ENCODE measurements at regions not wholly inside any gene's neighbourhood (a gene's known extent, or its start where the extent isn't known, plus 50 kb on each side); places are given as distances from the start of the nearest gene placed in this dataset.

DNA sequence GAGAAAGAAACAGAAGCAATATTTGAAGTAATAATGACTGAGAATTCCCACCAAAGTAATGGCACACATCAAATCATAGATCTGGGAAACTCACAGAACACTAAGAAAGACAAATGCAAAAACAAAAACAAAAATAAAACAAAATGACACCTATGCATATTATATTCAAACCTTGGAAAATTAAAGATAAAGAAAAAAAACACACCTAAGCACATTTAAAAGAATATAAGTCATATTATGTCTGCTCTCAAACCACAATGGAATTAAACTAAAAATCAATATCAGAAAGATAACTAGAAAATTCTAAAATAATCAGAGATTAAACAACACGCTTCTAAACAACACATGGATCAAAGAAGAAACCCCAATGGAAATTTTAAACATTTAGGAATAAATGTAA, 59.7 kb upstream of the GALNT5 start:
- TF ChIP-seq, protein P1, sequence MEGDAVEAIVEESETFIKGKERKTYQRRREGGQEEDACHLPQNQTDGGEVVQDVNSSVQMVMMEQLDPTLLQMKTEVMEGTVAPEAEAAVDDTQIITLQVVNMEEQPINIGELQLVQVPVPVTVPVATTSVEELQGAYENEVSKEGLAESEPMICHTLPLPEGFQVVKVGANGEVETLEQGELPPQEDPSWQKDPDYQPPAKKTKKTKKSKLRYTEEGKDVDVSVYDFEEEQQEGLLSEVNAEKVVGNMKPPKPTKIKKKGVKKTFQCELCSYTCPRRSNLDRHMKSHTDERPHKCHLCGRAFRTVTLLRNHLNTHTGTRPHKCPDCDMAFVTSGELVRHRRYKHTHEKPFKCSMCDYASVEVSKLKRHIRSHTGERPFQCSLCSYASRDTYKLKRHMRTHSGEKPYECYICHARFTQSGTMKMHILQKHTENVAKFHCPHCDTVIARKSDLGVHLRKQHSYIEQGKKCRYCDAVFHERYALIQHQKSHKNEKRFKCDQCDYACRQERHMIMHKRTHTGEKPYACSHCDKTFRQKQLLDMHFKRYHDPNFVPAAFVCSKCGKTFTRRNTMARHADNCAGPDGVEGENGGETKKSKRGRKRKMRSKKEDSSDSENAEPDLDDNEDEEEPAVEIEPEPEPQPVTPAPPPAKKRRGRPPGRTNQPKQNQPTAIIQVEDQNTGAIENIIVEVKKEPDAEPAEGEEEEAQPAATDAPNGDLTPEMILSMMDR (IDR thresholded peaks at IDR 0.05; ENCODE audit: insufficient read depth, low read length, poor library complexity, severe bottlenecking): no peak
- no peak for TF ChIP-seq EZH2phosphoT487 (conservative IDR thresholded peaks at IDR 0.05; ENCODE audit: low read length)

Data from SU-DHL-6 (cell line).